Mesendoderm (in vitro differentiated cells): ENCODE measurements at regions not wholly inside any gene's neighbourhood (a gene's known extent, or its start where the extent isn't known, plus 50 kb on each side); places are given as distances from the start of the nearest gene placed in this dataset.
A peak's percentile ranks its signal among the peaks of the same experiment; 100 is the strongest.

Experiments used
- DNase-seq: peaks from one replicate; pipeline ENCODE4 v3.0.0; 2013
- H2AK5ac ChIP-seq: 2 replicates; pipeline ENCODE4 v1.6.1; 2013; ENCODE audit warnings: low read length, inconsistent platforms
- H2BK120ac ChIP-seq: 2 replicates; pipeline ENCODE4 v1.6.1; 2013; ENCODE audit warnings: low read depth, mild to moderate bottlenecking, low read length, moderate library complexity, mixed read lengths
- H2BK15ac ChIP-seq: replicated peaks from 2 replicates; pipeline ENCODE4 v1.6.1; 2013; ENCODE audit warnings: low read depth, mild to moderate bottlenecking, moderate library complexity
- H2BK5ac ChIP-seq: 2 replicates; pipeline ENCODE4 v1.6.1; 2013; ENCODE audit warnings: low read length, inconsistent platforms
- H3K18ac ChIP-seq: 2 replicates; pipeline ENCODE4 v1.6.1; 2013; ENCODE audit warnings: mild to moderate bottlenecking, low read length, mixed read lengths
- H3K23ac ChIP-seq: one replicate; pipeline ENCODE4 v1.6.1; 2013; ENCODE audit warnings: low read length
- H3K27ac ChIP-seq: 2 replicates; pipeline ENCODE4 v1.5.1; 2013; ENCODE audit warnings: low read depth, mild to moderate bottlenecking, inconsistent platforms, low read length, moderate library complexity
- H3K27me3 ChIP-seq: 2 replicates; pipeline ENCODE4 v1.6.1; 2013; ENCODE audit warnings: low read length, control low read depth, mild to moderate bottlenecking, inconsistent platforms; ENCODE audit not compliant: insufficient read depth, poor library complexity
- H3K36me3 ChIP-seq: 2 replicates; pipeline ENCODE4 v1.6.1; 2013; ENCODE audit warnings: low read length, inconsistent platforms; ENCODE audit not compliant: control insufficient read depth, insufficient read depth
- H3K4ac ChIP-seq: one replicate; pipeline ENCODE4 v1.6.1; 2013; ENCODE audit warnings: low read depth, mild to moderate bottlenecking, low read length, moderate library complexity
- H3K4me1 ChIP-seq: 2 replicates; pipeline ENCODE4 v1.6.1; 2013; ENCODE audit warnings: low read depth, low read length, inconsistent platforms; ENCODE audit not compliant: control insufficient read depth
- H3K4me2 ChIP-seq: 2 replicates; pipeline ENCODE4 v1.6.1; 2013; ENCODE audit warnings: low read length
- H3K4me3 ChIP-seq: 2 replicates; pipeline ENCODE4 v1.5.1; 2013; ENCODE audit warnings: mild to moderate bottlenecking, low read length
- H3K56ac ChIP-seq: one replicate; pipeline ENCODE4 v1.6.1; 2013; ENCODE audit warnings: low read length
- H3K79me1 ChIP-seq: 2 replicates; pipeline ENCODE4 v1.6.1; 2013; ENCODE audit warnings: low read length, inconsistent platforms
- H3K79me2 ChIP-seq: 2 replicates; pipeline ENCODE4 v1.6.1; 2013; ENCODE audit warnings: mild to moderate bottlenecking, low read length; ENCODE audit not compliant: control insufficient read depth, insufficient read depth
- H3K9ac ChIP-seq: 2 replicates; pipeline ENCODE4 v1.6.1; 2013; ENCODE audit warnings: low read length, inconsistent platforms
- H4K5ac ChIP-seq: one replicate; pipeline ENCODE4 v1.6.1; 2013; ENCODE audit warnings: low read length
- H4K8ac ChIP-seq: one replicate; pipeline ENCODE4 v1.6.1; 2013; ENCODE audit warnings: low read depth, mild to moderate bottlenecking, control low read depth, low read length, moderate library complexity
- WGBS: extraction: QIAGEN DNeasy Blood & Tissue Kit; methylation state at CpG from one replicate; pipeline ENCODE4 v1.1.7; 2013; ENCODE audit warnings: low lambda C conversion rate, missing lambda C conversion rate; ENCODE audit not compliant: insufficient coverage; ENCODE audit errors: extremely low coverage; 5-methylcytosine and 5-hydroxymethylcytosine counted together

DNA sequence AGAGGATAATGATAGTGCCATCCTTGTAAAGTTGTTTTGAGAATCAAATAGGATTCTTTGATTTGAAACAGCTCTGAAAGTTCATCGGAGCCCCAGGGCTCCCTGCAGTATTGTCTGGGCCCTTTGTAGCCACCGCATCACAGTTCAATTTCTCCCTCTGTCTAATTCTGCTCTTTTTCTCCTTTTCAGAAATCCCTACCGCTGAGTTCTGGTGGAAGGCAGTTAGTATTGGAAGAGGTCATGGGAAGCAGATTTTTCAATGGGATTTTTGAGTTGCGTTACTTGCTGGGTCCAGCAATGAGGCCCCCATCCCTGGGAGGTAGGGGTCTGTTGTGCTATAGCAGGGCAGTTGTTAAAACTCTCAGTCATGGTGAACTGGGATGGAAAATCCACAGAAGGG, 101.0 kb upstream of the DISP3 start:
- Histone ChIP-seq H3K18ac (no peak overlapping the region), H4K8ac (no peak overlapping the region), H3K4me2 (no peak overlapping the region), H4K5ac (no peak overlapping the region), H3K27ac (no peak overlapping the region), H2AK5ac (no peak overlapping the region), H3K36me3 (no peaks in the 10 kb centered on the region), H3K4me1 (no peaks in the 10 kb centered on the region), H3K9ac (no peak overlapping the region), H3K4ac (no peak overlapping the region), H2BK15ac (no peak overlapping the region), H2BK5ac (no peak overlapping the region), H3K79me1 (no peaks in the 10 kb centered on the region), H3K4me3 (no peak overlapping the region), H3K23ac (no peak overlapping the region), H2BK120ac (no peak overlapping the region), H3K56ac (no peak overlapping the region), H3K79me2 (no peaks in the 10 kb centered on the region), H3K27me3 (no peaks in the 10 kb centered on the region)
- WGBS, result no CpG with 5 or more reads among the region's 4 CpGs
- DNase-seq, result no peak

DNA sequence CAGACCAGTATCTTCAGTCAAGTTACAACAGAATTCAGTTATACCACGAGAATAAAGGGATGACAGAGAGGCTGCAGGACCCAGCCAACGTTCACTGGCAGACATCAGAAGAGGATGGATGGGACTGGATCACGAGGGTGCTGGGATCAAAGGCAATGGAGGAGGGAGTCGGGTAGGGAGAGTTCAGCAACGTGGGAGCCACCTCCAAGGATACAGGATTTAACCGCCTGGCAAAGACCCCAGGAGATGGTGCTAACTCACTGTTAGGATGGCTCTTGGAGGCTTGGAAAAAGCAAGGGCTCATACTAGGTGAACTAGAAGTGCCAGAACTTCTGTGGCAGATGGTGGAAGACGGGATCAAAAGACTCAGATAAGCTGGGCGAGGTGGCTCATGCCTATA, 99.1 kb upstream of the DISP3 start:
- no peak for DNase-seq
- H3K4me1 ChIP-seq, result no peaks in the 10 kb centered on the region
- H3K18ac ChIP-seq, result no peak overlapping the region
- H3K79me1 ChIP-seq, result no peaks in the 10 kb centered on the region
- H3K9ac ChIP-seq, result no peak overlapping the region
- no peaks in the 10 kb centered on the region for H3K36me3 ChIP-seq
- no peak overlapping the region for H2BK15ac ChIP-seq
- H3K4me3 ChIP-seq, result no peak overlapping the region
- H3K4ac ChIP-seq, result no peak overlapping the region
- H3K23ac ChIP-seq, result no peak overlapping the region
- no peak overlapping the region for H2BK5ac ChIP-seq
- no peaks in the 10 kb centered on the region for H3K79me2 ChIP-seq
- H2AK5ac ChIP-seq, result no peak overlapping the region
- no peak overlapping the region for H4K8ac ChIP-seq
- no peak overlapping the region for H4K5ac ChIP-seq
- H3K27me3 ChIP-seq, result no peaks in the 10 kb centered on the region
- no CpG with 5 or more reads among the region's 8 CpGs for WGBS
- H3K56ac ChIP-seq, result no peak overlapping the region
- no peak overlapping the region for H2BK120ac ChIP-seq
- H3K4me2 ChIP-seq, result no peak overlapping the region
- H3K27ac ChIP-seq, result no peak overlapping the region

DNA sequence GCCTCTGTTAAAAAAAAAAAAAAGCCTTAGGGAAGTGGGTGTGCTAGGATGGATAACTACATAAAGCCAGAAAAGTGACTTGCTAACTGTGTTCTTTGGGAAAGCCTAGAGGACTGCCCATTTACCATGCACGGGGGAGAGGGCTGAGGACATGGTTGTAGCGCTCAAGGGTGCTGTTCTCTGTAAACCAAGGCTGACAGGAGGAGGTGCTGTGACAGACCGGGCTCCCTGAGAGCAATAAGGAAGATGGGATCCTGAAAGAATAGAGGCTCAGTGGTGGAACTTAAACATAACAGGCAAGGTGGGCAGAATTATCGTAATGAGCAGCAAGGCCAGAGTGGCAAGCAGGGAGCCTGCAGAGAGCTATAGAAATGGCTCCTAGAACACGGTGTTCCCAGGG, 98.5 kb upstream of the DISP3 start:
- Histone ChIP-seq H3K4me2 (no peak overlapping the region), H3K9ac (no peak overlapping the region), H3K79me2 (no peaks in the 10 kb centered on the region), H2AK5ac (no peak overlapping the region), H3K27me3 (no peaks in the 10 kb centered on the region), H2BK120ac (no peak overlapping the region), H3K23ac (no peak overlapping the region), H3K36me3 (no peaks in the 10 kb centered on the region), H2BK5ac (no peak overlapping the region), H3K79me1 (no peaks in the 10 kb centered on the region), H3K27ac (no peak overlapping the region), H3K56ac (no peak overlapping the region), H3K4ac (no peak overlapping the region), H2BK15ac (no peak overlapping the region), H3K4me3 (no peak overlapping the region), H4K8ac (no peak overlapping the region), H3K4me1 (no peaks in the 10 kb centered on the region), H4K5ac (no peak overlapping the region), H3K18ac (no peak overlapping the region)
- no peak for DNase-seq
- no CpG with 5 or more reads among the region's 5 CpGs for WGBS

DNA sequence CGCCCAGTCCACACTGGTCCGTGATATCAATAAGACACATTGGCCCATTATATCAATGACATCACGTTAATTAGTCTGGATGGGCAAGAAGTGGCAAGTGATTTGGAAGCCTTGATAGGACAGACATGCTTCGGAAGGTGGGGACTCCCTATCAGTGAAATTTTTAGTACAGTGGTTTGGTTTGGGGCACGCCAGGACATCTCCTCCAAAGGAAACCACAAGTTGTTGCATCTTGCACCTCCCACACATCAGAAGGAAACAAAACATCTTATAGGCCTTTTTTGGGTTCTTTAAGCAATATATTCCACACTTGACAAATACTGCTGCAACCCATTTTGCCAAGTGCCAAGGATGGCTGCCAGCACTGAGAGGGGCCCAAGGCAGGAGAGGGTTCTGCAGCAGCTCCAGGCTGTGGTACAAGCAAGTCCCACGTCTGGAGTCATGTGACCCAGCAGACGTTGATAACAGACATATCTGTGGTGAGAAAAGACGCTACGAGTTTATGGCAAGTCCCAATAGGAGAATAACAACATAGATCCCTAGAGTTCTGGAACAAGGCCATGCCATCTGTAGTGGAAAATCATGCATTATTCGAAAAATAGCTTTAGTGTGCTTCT, 95.3 kb upstream of the DISP3 start:
- Histone ChIP-seq H3K27me3 (no peaks in the 10 kb centered on the region), H3K79me2 (no peaks in the 10 kb centered on the region), H3K56ac (no peak overlapping the region), H3K4ac (no peak overlapping the region), H3K4me3 (no peak overlapping the region), H3K27ac (no peak overlapping the region), H4K8ac (no peak overlapping the region), H2BK5ac (no peak overlapping the region), H3K23ac (no peak overlapping the region), H3K79me1 (no peaks in the 10 kb centered on the region), H2BK15ac (no peak overlapping the region), H3K9ac (no peak overlapping the region), H3K4me2 (no peak overlapping the region), H4K5ac (no peak overlapping the region), H2BK120ac (no peak overlapping the region), H3K4me1 (peaks cover 4% of the 10 kb centered on the region), H3K18ac (no peak overlapping the region), H3K36me3 (no peaks in the 10 kb centered on the region), H2AK5ac (no peak overlapping the region)
- no peak for DNase-seq
- no CpG with 5 or more reads among the region's 10 CpGs for WGBS

DNA sequence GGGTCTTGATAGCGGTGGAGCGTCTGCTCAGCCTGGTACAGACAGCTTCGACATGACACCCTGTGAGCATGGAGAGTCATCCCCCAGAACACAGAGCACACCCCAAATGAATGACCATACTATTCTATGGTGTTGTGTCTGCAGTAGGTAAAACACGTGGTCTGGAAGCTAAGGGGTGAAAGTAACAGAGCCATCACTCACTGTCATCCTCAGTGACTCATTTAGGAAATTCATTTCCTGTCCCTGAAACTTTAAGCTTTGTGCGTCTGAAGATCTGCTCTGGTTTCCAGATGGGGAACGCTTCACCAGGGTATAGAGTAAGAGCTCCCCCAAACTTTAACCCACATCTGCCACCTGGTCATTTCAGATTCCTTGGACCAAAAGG, 94.8 kb upstream of the DISP3 start:
- no peak overlapping the region for H2BK120ac ChIP-seq
- H3K79me1 ChIP-seq, result no peaks in the 10 kb centered on the region
- no peak overlapping the region for H3K18ac ChIP-seq
- H3K27me3 ChIP-seq, result no peaks in the 10 kb centered on the region
- DNase-seq, result no peak
- no peak overlapping the region for H3K4me2 ChIP-seq
- no peak overlapping the region for H3K4ac ChIP-seq
- H3K36me3 ChIP-seq, result no peaks in the 10 kb centered on the region
- no peak overlapping the region for H2AK5ac ChIP-seq
- H2BK5ac ChIP-seq, result no peak overlapping the region
- H4K8ac ChIP-seq, result no peak overlapping the region
- no peak overlapping the region for H3K23ac ChIP-seq
- no peak overlapping the region for H3K27ac ChIP-seq
- H3K56ac ChIP-seq, result no peak overlapping the region
- no peak overlapping the region for H3K4me3 ChIP-seq
- H3K9ac ChIP-seq, result no peak overlapping the region
- no peak overlapping the region for H4K5ac ChIP-seq
- H2BK15ac ChIP-seq, result no peak overlapping the region
- no peaks in the 10 kb centered on the region for H3K79me2 ChIP-seq
- WGBS, result no CpG with 5 or more reads among the region's 6 CpGs
- peaks cover 4% of the 10 kb centered on the region for H3K4me1 ChIP-seq

DNA sequence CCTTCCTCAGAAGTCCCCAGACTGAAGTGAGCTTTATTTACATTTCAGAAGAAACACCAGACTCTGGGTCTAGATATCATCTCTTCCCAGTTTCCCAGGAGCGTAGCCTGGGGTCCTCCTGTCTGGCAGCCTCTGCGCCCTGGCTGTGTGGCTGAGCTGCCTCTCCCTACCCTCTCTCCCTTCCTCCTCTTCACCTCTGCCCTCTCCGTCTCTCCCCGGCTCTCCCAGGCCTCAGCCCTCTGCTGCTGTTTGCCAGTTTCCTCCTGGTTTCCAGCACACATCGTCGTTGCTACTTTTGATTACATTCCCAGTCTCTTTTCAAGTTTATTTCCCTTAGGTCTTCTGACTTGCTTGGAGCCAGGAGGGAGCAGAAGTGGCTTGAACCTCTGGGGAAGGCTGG, 91.1 kb upstream of the DISP3 start:
- H4K8ac ChIP-seq, result no peak overlapping the region
- no peak overlapping the region for H3K56ac ChIP-seq
- WGBS, result no CpG with 5 or more reads among the region's 6 CpGs
- no peak overlapping the region for H2BK5ac ChIP-seq
- no peaks in the 10 kb centered on the region for H3K79me2 ChIP-seq
- H3K36me3 ChIP-seq, result no peaks in the 10 kb centered on the region
- H3K79me1 ChIP-seq, result no peaks in the 10 kb centered on the region
- no peak overlapping the region for H2AK5ac ChIP-seq
- H3K4me2 ChIP-seq, result no peak overlapping the region
- H3K9ac ChIP-seq, result no peak overlapping the region
- H3K4ac ChIP-seq, result no peak overlapping the region
- no peak overlapping the region for H3K18ac ChIP-seq
- no peaks in the 10 kb centered on the region for H3K27me3 ChIP-seq
- H4K5ac ChIP-seq, result no peak overlapping the region
- no peak overlapping the region for H2BK15ac ChIP-seq
- no peak overlapping the region for H3K23ac ChIP-seq
- no peak overlapping the region for H3K27ac ChIP-seq
- no peak overlapping the region for H2BK120ac ChIP-seq
- no peak overlapping the region for H3K4me3 ChIP-seq
- peak; percentile 46 for DNase-seq
- peaks cover 4% of the 10 kb centered on the region for H3K4me1 ChIP-seq
